Gastrocnemius medialis (tissue), 4 donors: ENCODE measurements at regions not wholly inside any gene's neighbourhood (a gene's known extent, or its start where the extent isn't known, plus 50 kb on each side); places are given as distances from the start of the nearest gene placed in this dataset.

Experiments
- POLR2A ChIP-seq, 2 donors: fragments of 450-650 bp; IDR thresholded peaks; one replicate each; pipeline ENCODE4 v1.6.1; 2017; ENCODE audit warnings: antibody characterized with exemption in 2 of 2, mild to moderate bottlenecking in 2 of 2, moderate library complexity in 2 of 2
- TF ChIP-seq, protein P1 (sequence below), 5 experiments: fragments of 450-650 bp in 3 of 5; fragments of 200-600 bp in 2 of 5; sonication (generic) in 2 of 5; IDR thresholded peaks in 4 of 5; conservative IDR thresholded peaks in 1 of 5; 1 replicate in 4 of 5; 2 replicates in 1 of 5; pipeline ENCODE4 v1.5.1; 2016 to 2019; ENCODE audit warnings: antibody characterized with exemption in 5 of 5, mild to moderate bottlenecking in 3 of 5, moderate library complexity in 3 of 5

DNA sequence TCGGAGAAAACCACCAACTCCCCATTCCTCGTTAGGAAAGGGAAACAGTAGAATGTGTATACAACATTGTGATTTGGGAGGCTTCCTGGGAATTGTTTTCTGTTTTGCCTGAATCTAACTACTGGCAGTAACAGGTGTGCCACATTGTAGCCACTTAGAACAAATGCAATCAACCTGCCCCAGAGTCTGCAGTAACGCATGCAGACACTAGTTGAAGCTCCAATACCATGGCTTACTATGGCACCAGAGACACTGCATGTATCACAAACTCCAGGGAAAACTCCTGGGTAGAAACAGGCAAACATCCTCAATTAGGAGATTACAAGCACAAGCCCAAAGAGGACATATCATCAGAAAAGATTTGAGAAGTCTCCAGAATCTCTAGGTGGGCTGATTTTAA, 154.2 kb upstream of the NEIL3 start:
- TF ChIP-seq, protein P1, sequence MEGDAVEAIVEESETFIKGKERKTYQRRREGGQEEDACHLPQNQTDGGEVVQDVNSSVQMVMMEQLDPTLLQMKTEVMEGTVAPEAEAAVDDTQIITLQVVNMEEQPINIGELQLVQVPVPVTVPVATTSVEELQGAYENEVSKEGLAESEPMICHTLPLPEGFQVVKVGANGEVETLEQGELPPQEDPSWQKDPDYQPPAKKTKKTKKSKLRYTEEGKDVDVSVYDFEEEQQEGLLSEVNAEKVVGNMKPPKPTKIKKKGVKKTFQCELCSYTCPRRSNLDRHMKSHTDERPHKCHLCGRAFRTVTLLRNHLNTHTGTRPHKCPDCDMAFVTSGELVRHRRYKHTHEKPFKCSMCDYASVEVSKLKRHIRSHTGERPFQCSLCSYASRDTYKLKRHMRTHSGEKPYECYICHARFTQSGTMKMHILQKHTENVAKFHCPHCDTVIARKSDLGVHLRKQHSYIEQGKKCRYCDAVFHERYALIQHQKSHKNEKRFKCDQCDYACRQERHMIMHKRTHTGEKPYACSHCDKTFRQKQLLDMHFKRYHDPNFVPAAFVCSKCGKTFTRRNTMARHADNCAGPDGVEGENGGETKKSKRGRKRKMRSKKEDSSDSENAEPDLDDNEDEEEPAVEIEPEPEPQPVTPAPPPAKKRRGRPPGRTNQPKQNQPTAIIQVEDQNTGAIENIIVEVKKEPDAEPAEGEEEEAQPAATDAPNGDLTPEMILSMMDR (IDR thresholded peaks at IDR 0.05 in 4 of 5, conservative IDR thresholded peaks at IDR 0.05 in 1 of 5), result no peak
- TF ChIP-seq POLR2A (IDR thresholded peaks at IDR 0.05), result no peak
